ENCODE measurements at regions not wholly inside any gene's neighbourhood (a gene's known extent, or its start where the extent isn't known, plus 50 kb on each side); places are given as distances from the start of the nearest gene placed in this dataset.

DNA sequence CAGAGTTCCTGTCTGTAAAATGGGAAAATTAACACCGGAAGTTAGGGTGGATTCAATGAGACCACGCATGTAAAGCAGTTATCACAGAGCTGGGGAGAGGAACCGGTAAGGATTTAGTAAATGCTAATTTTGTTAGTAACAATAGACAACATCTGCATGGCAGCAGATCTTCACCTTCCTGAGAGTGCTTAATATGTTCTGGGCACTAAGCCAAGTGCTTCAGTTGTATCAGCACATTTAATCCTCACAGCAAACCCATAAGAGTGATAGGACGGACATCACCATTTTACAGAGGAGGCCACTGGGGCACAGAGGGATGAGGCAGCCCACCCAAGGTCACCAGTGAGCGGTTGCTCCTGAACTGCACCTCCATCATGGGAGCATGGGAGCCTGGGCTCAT lies 189.4 kb downstream of the WNT5A start:
- TF ChIP-seq, protein P1, sequence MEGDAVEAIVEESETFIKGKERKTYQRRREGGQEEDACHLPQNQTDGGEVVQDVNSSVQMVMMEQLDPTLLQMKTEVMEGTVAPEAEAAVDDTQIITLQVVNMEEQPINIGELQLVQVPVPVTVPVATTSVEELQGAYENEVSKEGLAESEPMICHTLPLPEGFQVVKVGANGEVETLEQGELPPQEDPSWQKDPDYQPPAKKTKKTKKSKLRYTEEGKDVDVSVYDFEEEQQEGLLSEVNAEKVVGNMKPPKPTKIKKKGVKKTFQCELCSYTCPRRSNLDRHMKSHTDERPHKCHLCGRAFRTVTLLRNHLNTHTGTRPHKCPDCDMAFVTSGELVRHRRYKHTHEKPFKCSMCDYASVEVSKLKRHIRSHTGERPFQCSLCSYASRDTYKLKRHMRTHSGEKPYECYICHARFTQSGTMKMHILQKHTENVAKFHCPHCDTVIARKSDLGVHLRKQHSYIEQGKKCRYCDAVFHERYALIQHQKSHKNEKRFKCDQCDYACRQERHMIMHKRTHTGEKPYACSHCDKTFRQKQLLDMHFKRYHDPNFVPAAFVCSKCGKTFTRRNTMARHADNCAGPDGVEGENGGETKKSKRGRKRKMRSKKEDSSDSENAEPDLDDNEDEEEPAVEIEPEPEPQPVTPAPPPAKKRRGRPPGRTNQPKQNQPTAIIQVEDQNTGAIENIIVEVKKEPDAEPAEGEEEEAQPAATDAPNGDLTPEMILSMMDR (IDR thresholded peaks at IDR 0.05): no peak
- TF ChIP-seq EP300 (IDR thresholded peaks at IDR 0.05; ENCODE audit: low read depth) (no peak), POLR2AphosphoS5 (IDR thresholded peaks at IDR 0.05) (no peak)
